Fibroblast of mammary gland (primary cell): ENCODE measurements at regions not wholly inside any gene's neighbourhood (a gene's known extent, or its start where the extent isn't known, plus 50 kb on each side); places are given as distances from the start of the nearest gene placed in this dataset.
A peak's percentile ranks its signal among the peaks of the same experiment; 100 is the strongest.

Source experiments
- DNase-seq: peaks from one replicate; pipeline ENCODE4 v3.0.0-alpha.2; 2010; ENCODE audit warnings: low read depth
- H3K4me3 ChIP-seq: 2 replicates; pipeline ENCODE4 v1.5.1; 2011; ENCODE audit warnings: low read depth, mild to moderate bottlenecking, low read length, moderate library complexity; ENCODE audit not compliant: control insufficient read depth
- TF ChIP-seq, protein P1 (sequence below): conservative IDR thresholded peaks from 2 replicates; pipeline ENCODE4 v1.5.1; 2011; ENCODE audit warnings: low read depth, low read length, inconsistent platforms; ENCODE audit not compliant: control insufficient read depth, insufficient read depth

DNA sequence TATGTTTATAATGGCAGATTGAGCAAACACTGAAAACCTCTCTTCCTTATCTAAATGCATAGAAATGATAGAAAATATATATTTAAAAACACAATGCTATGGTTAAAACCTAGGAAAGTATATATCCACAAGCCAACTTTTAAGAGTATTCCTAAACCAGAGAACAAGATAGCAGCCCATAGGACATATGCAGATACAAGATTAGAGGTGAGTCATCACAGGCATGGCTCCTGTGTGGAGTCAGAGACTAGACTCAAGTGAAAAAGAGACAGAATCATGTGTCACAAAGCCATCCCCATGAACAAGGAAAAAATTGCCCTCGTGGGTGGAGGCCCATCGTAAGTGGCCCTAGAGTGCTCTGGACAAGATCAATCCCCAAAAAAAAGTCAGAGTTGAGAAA lies 199.4 kb upstream of the PPP2R3A start:
- DNase-seq = no peak
- TF ChIP-seq, protein P1, sequence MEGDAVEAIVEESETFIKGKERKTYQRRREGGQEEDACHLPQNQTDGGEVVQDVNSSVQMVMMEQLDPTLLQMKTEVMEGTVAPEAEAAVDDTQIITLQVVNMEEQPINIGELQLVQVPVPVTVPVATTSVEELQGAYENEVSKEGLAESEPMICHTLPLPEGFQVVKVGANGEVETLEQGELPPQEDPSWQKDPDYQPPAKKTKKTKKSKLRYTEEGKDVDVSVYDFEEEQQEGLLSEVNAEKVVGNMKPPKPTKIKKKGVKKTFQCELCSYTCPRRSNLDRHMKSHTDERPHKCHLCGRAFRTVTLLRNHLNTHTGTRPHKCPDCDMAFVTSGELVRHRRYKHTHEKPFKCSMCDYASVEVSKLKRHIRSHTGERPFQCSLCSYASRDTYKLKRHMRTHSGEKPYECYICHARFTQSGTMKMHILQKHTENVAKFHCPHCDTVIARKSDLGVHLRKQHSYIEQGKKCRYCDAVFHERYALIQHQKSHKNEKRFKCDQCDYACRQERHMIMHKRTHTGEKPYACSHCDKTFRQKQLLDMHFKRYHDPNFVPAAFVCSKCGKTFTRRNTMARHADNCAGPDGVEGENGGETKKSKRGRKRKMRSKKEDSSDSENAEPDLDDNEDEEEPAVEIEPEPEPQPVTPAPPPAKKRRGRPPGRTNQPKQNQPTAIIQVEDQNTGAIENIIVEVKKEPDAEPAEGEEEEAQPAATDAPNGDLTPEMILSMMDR = no peak
- no peak overlapping the region for H3K4me3 ChIP-seq

DNA sequence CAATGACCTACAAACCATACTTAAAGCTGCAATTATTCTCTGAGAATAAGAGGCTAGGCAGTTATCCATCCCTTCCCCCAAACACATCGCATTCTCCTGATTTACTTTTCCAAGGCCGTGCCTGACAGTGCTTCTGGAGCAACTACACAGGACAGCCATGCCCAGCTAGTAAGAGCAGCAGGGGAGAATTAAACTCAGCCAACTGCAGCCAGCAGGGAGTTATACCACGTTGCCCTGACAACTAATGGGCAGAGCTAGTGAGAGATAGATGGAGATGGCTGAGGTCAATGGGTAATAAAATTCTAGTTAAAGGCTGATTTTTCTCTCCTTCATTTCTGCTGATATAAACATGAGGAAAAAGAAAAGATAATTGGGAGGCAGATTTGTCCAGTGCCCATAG lies 193.8 kb upstream of the PPP2R3A start:
- DNase-seq = no peak
- H3K4me3 ChIP-seq = no peak overlapping the region
- TF ChIP-seq, protein P1 = no peak

DNA sequence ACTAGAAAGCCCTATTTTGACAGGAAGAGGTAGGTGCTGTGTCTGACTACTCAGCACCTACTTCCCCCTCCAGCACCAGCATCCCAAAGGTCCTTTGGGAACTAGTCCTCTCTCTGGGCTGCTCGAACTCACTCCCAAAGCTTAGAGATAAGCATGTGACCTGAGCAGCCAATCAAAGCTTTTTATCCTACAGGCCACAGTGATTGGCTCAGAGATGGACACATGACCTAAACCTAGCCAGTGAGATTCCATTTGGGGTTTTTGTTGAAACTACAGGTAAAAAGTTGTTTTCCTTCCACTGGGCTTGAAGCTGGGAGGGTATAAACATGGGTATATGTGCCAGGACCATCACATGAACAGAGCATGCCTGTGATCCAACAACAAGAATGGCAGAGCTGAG lies 186.5 kb upstream of the PPP2R3A start:
- DNase-seq = no peak
- no peak overlapping the region for H3K4me3 ChIP-seq
- TF ChIP-seq, protein P1 = no peak

- H3K4me3 ChIP-seq = no peak overlapping the region
- TF ChIP-seq, protein P1 = no peak
- DNase-seq = peak; percentile 18
Observed at GRCh38 chr3:135779590-135780235, 185.8 kb upstream of the PPP2R3A start.

DNA sequence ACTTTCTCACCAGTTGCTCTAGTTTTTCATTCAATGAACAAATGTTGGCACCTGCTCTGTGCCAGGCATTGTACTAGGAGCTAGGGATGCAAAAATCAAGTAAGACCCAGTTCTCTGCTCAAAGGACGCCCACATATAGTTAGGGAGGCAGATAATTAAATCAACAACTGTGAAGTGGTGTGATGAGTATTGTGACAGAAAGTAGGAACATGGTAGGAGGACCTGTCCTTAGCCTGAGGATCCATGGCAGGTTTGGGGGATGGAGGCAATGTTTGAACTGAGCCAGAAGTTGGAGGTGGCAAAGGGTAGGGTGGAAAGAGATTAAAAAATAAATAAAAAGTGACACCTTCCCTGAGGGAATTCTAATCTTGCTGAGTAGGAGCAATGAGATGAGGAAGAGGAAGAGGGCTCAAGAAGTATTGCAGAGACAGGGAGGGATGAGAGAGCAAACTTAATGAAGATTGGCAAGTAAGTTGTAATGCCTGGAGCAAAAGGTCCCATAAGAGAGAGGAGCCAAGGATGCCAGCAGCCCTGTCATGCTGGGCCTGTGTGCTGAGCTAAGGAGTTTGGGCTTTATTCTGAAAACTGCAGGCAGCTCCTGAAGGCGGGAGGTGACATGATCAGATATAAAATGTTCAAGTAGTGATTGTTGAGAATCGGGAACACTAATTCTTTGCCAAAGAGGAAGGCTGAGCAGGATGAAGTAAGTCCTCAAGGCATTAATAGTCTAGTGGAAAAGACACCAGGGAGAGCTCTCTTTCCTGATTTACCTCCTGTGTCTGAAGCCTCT lies 184.3 kb upstream of the PPP2R3A start:
- TF ChIP-seq, protein P1 = no peak
- DNase-seq = no peak
- no peak overlapping the region for H3K4me3 ChIP-seq

- TF ChIP-seq, protein P1 = no peak
- H3K4me3 ChIP-seq = no peak overlapping the region
- no peak for DNase-seq
Observed at GRCh38 chr3:135784557-135784956, 181.0 kb upstream of the PPP2R3A start.
